ENCODE measurements at regions not wholly inside any gene's neighbourhood (a gene's known extent, or its start where the extent isn't known, plus 50 kb on each side); places are given as distances from the start of the nearest gene placed in this dataset.

DNA sequence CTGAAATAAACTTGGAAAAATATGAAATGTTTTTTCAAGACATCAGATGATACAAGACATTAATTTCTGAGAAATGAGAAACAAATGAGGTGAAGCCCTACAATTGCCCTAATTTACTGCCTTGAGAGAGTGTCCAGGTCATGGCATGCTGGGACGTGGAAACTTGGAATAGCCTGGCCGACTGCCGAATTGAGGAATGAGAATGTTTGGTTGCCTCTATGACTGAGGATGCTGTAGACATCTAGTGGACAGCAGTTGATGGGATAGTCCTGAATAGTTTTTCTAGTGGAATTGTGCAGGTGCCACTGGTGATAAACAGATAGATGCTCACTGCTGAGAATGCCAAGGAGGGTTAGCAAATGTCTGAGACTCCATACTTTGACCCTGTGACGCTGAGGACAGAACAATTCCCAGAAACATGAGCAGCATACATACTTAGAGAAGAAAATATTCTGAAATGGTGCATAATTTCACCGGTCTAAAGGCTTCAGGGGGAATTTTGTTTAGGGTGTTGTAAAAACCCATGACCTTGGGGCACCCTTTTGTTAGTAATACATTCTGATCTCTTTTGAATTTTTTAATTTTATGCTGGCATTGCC is 56.5 kb upstream of the CWC22 start:
- no peak overlapping the region for H3K4me3 ChIP-seq (replicated peaks; ENCODE audit: low read depth, low read length)
- DNase-seq (ENCODE audit: extremely low read depth, low read depth), result no peak
- TF ChIP-seq, protein P1, sequence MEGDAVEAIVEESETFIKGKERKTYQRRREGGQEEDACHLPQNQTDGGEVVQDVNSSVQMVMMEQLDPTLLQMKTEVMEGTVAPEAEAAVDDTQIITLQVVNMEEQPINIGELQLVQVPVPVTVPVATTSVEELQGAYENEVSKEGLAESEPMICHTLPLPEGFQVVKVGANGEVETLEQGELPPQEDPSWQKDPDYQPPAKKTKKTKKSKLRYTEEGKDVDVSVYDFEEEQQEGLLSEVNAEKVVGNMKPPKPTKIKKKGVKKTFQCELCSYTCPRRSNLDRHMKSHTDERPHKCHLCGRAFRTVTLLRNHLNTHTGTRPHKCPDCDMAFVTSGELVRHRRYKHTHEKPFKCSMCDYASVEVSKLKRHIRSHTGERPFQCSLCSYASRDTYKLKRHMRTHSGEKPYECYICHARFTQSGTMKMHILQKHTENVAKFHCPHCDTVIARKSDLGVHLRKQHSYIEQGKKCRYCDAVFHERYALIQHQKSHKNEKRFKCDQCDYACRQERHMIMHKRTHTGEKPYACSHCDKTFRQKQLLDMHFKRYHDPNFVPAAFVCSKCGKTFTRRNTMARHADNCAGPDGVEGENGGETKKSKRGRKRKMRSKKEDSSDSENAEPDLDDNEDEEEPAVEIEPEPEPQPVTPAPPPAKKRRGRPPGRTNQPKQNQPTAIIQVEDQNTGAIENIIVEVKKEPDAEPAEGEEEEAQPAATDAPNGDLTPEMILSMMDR (IDR thresholded peaks at IDR 0.05; ENCODE audit: low read depth, low read length, missing control alignments), result no peak

DNA sequence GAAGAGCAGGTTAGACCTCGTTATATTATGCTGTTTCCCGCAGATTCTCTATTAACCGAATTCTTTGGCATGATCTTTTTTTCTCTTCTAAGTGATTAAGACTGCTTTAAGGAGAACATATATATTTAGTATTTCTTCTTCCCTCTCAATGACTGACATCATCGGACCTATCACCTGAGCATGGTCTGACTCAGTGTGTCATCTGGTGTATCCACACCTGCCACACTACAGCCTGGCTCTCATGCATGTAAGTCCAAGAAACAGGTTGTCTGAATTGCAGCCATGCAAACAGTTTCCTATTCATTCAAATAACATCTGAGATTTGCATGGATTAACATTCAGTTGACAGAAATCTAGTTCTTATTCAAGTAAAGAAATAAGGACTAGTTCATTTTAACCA is 55.1 kb upstream of the CWC22 start:
- TF ChIP-seq, protein P1 (IDR thresholded peaks at IDR 0.05; ENCODE audit: low read depth, low read length, missing control alignments), result no peak
- no peak for DNase-seq (ENCODE audit: extremely low read depth, low read depth)
- no peak overlapping the region for H3K4me3 ChIP-seq (replicated peaks; ENCODE audit: low read depth, low read length)

DNA sequence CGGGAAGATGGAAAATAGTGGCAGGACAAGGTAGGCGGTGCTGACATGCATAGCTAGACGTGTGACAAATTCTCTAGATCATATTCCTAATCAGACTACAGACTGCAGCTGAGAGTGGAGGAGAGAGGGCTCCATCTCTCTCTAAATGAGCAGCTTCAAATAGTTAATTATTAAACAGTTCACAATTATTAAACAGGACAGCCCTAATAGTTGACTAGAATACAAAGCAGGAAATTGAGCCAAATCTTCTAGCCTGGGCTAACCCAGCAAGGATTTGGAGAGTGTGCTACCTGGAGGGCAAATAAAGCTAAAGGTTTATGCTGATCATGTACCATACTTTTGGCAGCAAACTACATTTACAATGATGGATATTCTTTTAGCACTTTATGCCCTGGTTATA is 54.4 kb upstream of the CWC22 start:
- no peak for DNase-seq (ENCODE audit: extremely low read depth, low read depth)
- TF ChIP-seq, protein P1 (IDR thresholded peaks at IDR 0.05; ENCODE audit: low read depth, low read length, missing control alignments), result no peak
- H3K4me3 ChIP-seq (replicated peaks; ENCODE audit: low read depth, low read length), result no peak overlapping the region

DNA sequence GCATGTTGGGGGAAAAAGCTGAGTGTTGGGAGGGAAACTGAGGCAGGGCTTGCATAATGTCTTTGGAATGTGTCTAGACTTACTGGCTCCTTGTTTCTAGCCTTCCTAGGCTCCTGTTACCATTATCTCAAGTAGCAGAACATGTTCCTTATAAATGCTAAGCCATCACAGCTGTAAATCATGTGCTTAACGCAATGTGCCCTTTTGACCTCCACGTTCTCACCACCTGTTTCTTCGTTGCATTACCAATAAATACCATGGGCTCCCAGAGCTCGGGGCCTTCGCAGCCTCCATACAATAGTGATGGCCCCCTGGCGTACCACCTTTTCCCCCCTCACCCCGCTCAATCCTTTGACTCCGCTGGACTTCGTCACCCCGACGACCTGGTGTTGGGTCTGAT is 54.0 kb upstream of the CWC22 start:
- no peak overlapping the region for H3K4me3 ChIP-seq (replicated peaks; ENCODE audit: low read depth, low read length)
- TF ChIP-seq, protein P1 (IDR thresholded peaks at IDR 0.05; ENCODE audit: low read depth, low read length, missing control alignments), result no peak
- peak; percentile 41 for DNase-seq (ENCODE audit: extremely low read depth, low read depth)

DNA sequence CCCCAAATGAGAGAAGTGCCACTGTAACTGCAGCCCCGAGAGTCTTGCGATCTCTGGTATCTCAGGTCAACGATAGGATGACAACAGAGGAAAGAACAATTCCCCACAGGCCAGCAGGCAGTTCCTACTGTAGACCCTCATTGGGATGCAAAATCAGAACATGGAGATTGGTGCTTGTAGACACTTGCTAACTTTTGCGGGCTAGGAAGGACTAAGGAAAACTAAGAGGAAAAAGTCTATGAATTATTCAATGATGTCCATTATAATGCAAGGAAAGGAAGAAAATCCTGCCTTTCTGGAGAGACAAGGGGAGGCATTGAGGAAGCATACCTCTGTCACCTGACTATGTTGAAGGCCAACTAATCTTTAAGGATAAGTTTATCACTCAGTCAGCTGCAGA is 51.9 kb upstream of the CWC22 start:
- TF ChIP-seq, protein P1 (IDR thresholded peaks at IDR 0.05; ENCODE audit: low read depth, low read length, missing control alignments), result no peak
- no peak for DNase-seq (ENCODE audit: extremely low read depth, low read depth)
- no peak overlapping the region for H3K4me3 ChIP-seq (replicated peaks; ENCODE audit: low read depth, low read length)

DNA sequence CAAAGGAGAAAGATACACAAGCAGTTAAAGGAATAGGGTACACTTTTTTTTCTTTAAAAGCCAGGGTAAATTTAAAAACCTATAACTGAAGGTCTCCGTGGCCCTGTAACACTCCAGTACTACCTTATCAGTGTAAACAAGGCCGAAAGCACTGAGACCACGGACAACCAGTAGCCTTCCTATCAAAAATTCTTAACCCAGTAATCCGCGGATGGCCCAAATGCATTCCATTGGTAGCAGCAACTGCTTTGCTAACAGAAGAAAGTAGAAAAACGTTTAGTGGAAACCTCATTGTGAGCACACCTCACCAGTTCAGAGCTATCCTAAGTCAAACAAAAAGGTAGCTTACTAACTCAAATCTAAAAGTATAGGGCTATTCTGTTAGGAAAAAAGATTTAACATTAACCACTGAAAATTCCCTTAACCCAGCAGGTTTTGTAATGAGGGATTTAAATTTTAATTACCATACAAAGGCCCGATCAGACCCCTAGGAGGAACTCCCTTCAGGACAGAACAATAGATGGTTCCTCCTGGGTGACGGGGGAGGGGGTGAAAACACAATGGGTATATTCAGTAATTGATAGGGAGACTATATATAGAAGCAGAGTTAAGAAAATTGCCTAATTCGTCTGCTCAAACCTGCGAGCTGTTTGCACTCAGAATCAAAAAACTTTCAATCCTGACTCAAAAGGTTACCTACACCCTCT is 50.8 kb upstream of the CWC22 start:
- DNase-seq (ENCODE audit: extremely low read depth, low read depth), result no peak
- TF ChIP-seq, protein P1 (IDR thresholded peaks at IDR 0.05; ENCODE audit: low read depth, low read length, missing control alignments), result no peak
- H3K4me3 ChIP-seq (replicated peaks; ENCODE audit: low read depth, low read length), result no peak overlapping the region

Measured in HFF-Myc (cell line).